GM21526 (cell line): ENCODE measurements at regions not wholly inside any gene's neighbourhood (a gene's known extent, or its start where the extent isn't known, plus 50 kb on each side); places are given as distances from the start of the nearest gene placed in this dataset.

Experiments used
- ATAC-seq: cut with Tn5 transposase; IDR thresholded peaks from one replicate; pipeline ENCODE4 v1.9.1; 2021; ENCODE audit warnings: moderate library complexity; ENCODE audit not compliant: unreplicated experiment, low FRiP score

DNA sequence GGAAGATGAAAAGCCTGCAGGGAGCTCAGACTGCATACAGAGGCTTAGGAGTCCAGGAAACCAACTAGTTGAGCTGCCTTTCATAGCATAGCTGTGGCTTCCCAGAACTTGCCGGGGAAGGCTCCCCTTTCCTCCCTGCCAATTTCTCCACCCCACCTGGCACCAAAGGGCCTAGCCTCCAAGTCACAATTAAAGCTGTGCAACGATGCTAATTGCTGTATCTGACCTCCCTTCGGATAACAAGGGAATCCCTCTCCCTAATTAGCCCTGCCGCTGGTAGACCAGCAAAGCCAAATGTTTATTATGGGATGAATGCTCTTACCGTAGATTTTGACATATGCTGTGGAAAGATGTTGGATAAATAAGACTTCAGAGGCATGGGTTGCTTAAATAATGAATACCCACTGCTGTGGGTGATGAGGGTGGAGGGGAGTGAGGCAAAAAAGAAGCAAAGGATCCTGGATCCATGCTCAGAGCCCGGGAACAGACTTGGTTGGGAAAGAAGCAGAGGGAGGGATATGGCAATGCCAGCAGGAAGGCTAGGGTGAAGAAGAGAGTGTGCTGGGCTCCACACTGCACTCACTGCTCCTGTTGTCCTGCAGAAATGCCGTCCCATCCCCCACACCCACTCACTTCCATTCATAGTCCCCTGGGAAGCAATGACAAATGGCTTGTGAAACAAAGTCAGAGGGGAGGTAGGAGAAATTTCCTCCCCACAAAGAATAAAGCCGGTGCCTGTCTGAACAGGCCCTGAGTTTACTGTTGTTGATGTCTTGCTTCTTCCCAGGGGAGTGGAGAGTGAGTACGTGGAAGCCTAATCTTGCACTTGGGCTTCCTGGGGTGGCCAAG is 608.1 kb upstream of the CADM1 start:
- ATAC-seq, result no peak

GRCh38 chr11:116111546-116111945 is 607.3 kb upstream of the CADM1 start:
- ATAC-seq, result no peak

GRCh38 chr11:116110802-116111201 is 606.6 kb upstream of the CADM1 start:
- no peak for ATAC-seq

- ATAC-seq, result no peak
These were observed 606.1 kb upstream of the CADM1 start for GRCh38 chr11:116110356-116110755.

DNA sequence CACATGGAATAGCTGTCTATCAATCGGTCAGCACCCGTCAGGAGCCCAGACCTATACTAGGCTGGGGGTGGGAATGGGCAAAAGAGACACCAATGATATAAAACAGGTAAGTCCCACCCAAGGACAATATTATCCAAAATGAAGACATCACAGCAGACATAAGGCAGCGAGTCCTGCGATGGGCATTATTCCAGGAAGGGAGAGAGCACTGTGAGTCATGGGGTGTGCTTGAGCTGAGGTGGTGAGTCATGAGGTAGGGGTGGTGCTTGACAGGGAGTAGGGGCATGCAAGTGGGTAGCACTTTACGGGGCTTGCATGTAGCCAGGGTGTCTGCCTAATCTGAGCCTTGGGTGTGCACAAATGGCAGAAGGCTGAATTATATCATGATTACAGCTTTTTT is 605.0 kb upstream of the CADM1 start:
- ATAC-seq, result no peak

GRCh38 chr11:116108161-116108560 is 603.9 kb upstream of the CADM1 start:
- no peak for ATAC-seq

GRCh38 chr11:116107229-116107628 is 603.0 kb upstream of the CADM1 start:
- ATAC-seq, result no peak

DNA sequence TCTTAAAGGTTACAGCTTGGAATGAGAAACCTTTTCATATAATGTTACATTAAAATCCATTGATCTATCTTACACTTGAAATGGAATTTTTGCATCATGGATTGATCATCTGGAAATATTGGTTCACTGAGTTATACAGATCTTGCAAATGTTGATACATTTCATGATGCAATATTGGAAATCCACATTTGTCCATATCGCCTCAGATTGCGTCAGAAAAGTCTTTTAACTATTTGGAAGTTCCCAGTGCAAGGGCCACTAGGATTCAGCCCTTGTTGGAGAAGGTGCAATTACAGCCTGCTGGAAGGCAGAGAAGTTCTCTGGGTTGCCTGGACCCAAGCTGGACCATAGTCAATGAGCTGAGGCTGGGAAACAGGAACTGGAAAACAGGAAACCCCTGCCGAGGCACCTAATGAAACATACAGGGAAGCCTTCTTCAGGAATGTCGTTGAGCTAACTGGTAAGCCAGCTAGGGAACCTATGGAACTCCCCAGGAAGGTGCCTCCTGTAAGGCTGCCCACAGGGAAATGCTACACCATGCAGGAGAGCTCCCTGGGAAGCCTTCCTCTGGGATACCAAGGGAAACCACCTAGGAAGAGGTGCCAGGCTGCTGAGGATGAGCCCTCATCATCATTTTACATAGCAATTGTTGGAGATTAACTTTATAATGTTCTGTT is 600.4 kb upstream of the CADM1 start:
- no peak for ATAC-seq

- ATAC-seq, result no peak
These were observed 597.7 kb upstream of the CADM1 start for GRCh38 chr11:116101902-116102301.

DNA sequence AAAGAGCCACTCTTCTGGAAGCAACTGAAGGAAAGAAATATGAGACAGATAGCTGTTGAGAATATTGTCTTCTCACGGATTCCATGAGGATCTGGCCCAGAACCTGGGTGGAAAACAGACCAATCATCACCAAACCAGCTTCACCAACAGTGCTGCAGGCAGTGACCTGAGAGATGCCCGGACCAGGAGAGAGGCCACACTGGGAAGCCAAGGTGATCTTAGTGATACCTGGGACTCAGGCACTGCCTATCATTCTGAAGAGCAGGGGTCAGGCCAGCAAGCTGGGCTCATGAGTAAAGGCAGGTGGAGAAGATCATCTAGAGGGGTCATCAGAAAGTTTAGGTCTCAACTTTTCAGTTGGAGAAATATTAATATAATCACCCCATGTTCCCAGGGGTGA is 595.8 kb upstream of the CADM1 start:
- ATAC-seq, result no peak

- ATAC-seq, result no peak
These were observed 595.3 kb upstream of the CADM1 start for GRCh38 chr11:116099541-116099940.

DNA sequence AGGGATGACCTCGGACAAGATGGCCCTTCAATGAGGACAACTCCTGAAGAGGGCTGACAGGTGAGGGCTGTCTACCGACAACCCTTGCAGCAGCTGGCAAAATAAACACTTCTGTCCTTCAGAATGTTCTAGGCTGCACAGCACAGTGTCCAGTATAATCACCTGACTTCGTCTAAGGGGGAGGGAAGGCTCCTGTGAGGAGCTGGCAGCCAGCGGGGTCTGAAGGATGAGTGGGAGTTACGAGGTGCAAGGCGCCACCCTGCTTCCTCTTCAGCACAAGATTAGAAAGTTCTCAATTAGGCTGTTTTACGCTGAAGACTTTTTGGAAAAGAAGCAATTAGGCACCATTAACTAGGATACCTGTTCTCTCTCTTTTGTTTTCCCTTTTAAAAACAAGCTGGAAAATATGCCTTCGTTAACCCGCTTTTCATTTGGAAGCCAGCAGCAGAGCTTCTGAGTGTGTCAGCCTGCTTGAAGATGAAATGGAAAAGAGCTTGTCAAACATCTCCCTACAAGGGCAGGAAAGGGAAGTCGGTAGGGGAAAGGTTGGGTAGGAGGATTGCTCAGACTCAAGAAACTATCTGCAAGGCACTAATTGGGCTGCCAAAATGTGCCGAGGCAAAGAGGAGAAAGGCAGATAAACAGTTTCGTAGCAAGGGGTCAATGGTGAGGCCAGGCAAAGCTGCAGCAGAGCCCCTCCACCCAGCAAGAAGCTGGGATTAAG is 592.2 kb upstream of the CADM1 start:
- no peak for ATAC-seq

GRCh38 chr11:116093481-116094270 is 589.5 kb upstream of the CADM1 start:
- no peak for ATAC-seq

DNA sequence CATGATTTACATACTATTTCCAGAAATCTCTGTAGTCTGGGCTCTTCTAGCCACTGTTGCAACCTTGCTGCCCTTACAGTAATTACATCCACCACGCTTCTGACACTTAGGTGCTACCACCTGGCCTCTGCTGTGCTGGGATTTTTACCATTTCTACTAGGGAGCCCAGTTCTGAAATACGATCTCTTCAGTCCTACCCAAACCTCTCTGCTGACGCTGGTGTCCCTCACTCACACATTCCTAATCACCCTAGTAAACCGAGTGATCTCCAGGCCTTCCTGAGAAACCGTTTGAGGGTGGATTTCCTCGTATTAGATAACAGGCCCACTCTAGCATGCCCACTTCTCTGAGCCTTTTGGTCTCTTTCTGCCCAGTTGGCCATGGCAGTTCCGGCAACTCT is 588.9 kb upstream of the CADM1 start:
- ATAC-seq, result no peak

DNA sequence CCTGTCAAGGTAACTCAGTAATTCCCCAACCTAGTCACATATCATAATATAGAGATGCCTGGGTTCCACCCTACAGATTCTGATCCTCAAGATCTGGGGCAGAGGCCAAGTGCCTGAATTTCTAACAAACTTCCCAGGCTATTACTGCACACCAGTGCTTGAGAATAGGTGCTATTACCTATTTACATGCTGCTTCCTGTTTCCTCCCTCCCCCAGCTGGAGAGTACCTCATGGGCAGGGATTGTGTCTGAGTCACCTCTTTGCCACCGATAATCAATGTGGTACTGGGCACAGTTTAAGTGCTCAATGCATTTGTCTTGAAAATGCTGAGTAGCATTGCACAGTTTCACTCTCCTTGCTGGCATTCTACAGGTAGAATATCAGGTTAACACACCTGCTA is 582.2 kb upstream of the CADM1 start:
- no peak for ATAC-seq

- ATAC-seq, result no peak
These were observed 580.9 kb upstream of the CADM1 start for GRCh38 chr11:116085031-116085635.

GRCh38 chr11:116084511-116084910 is 580.3 kb upstream of the CADM1 start:
- ATAC-seq, result no peak

- ATAC-seq, result no peak
These were observed 578.0 kb upstream of the CADM1 start for GRCh38 chr11:116082256-116082655.

DNA sequence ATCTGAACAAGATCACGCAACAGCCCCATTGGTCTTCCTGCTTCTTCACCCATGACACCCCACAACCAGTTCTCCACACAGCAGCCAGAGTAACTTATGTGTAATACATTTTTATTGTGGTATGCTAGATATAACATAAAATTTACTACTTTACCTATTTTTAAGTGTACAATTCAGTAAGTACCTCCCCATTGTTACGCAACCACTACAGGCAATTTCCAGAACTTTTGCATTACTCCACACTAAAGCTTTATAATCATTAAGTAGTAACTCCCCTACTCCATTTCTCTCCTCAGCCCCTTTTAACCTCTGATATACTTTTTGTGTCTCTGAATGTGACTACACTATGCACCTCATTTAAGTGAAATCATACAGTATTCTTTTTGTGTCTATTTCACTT is 575.4 kb upstream of the CADM1 start:
- no peak for ATAC-seq

DNA sequence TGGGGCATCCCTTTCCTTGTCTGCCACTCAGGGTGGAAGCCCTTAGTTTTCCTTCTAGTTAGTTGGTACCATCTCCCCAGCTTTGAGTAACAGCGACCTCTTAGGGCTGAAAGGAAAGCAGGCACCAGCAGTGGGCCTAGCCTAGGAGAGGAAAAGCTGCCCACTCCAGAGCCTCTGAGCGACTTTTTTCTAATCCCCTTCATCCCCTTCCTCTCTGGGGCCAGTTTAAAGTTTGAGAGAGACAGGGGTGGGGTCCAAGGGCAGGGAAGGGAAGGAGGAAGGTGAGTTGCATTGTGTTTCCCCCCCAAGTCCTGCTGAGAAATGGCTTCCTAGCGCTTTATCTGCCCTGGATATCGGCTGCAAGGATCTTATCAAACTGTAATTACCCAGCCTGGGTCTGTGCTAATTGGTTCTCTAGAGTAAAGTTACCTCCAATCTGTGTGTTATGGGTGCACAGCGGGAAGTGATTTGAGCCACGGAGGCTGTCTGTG is 573.9 kb upstream of the CADM1 start:
- no peak for ATAC-seq
